GM23338 (cell line): ENCODE measurements at regions not wholly inside any gene's neighbourhood (a gene's known extent, or its start where the extent isn't known, plus 50 kb on each side); places are given as distances from the start of the nearest gene placed in this dataset.

ENCODE experiments used
- ATAC-seq: fragments of 200-7000 bp; cut with Tn5 transposase; 3 replicates; pipeline ENCODE4 v1.9.1; 2020
- DNase-seq: peaks from one replicate; pipeline ENCODE4 v3.0.0-alpha.2; 2015; ENCODE audit warnings: low spot score
- H2AFZ ChIP-seq: fragments of 200-600 bp; sonication (generic); 2 replicates; pipeline ENCODE4 v1.8.0; 2016; ENCODE audit warnings: antibody characterized with exemption, mild to moderate bottlenecking, moderate library complexity
- H3F3A ChIP-seq: fragments of 200-600 bp; sonication (generic); replicated peaks from 2 replicates; pipeline ENCODE4 v1.8.0; 2017; ENCODE audit warnings: antibody characterized with exemption, mixed run types, low read depth
- H3K27ac ChIP-seq: fragments of 200-600 bp; sonication (generic); 2 replicates; pipeline ENCODE4 v1.6.1; 2016; ENCODE audit warnings: low read depth
- H3K27me3 ChIP-seq: fragments of 200-600 bp; sonication (generic); 2 replicates; pipeline ENCODE4 v1.8.0; 2016; ENCODE audit warnings: mild to moderate bottlenecking, mixed run types, moderate library complexity; ENCODE audit not compliant: insufficient read depth
- H3K36me3 ChIP-seq: fragments of 200-600 bp; sonication (generic); 2 replicates; pipeline ENCODE4 v1.8.0; 2016; ENCODE audit warnings: mild to moderate bottlenecking; ENCODE audit not compliant: insufficient read depth
- H3K4me1 ChIP-seq: fragments of 200-600 bp; sonication (generic); 2 replicates; pipeline ENCODE4 v1.8.0; 2016; ENCODE audit warnings: mild to moderate bottlenecking, moderate library complexity; ENCODE audit not compliant: insufficient read depth
- H3K4me2 ChIP-seq: fragments of 200-600 bp; sonication (generic); 2 replicates; pipeline ENCODE4 v1.7.1; 2017; ENCODE audit warnings: mixed run types
- H3K4me3 ChIP-seq: fragments of 200-600 bp; sonication (generic); 2 replicates; pipeline ENCODE4 v1.6.1; 2016; ENCODE audit warnings: mixed run types
- H3K79me2 ChIP-seq: fragments of 200-600 bp; sonication (generic); replicated peaks from 2 replicates; pipeline ENCODE4 v1.8.0; 2017; ENCODE audit warnings: mild to moderate bottlenecking; ENCODE audit not compliant: insufficient read depth
- H3K9me2 ChIP-seq: fragments of 200-600 bp; sonication (generic); 2 replicates; pipeline ENCODE4 v1.8.0; 2017; ENCODE audit not compliant: insufficient read depth
- H4K20me1 ChIP-seq: fragments of 200-600 bp; sonication (generic); replicated peaks from 2 replicates; pipeline ENCODE4 v1.8.0; 2017; ENCODE audit warnings: mild to moderate bottlenecking; ENCODE audit not compliant: insufficient read depth
- H3K27ac Mint-ChIP-seq: 2 replicates; pipeline ENCODE4 v1.8.0; 2020; ENCODE audit warnings: inconsistent platforms, mild to moderate bottlenecking, moderate library complexity, mixed read lengths
- H3K27me3 Mint-ChIP-seq: 3 replicates; pipeline ENCODE4 v1.8.0; 2022; ENCODE audit warnings: low read depth, mild to moderate bottlenecking, moderate library complexity, mixed read lengths, inconsistent platforms; ENCODE audit not compliant: insufficient read depth, poor library complexity
- H3K36me3 Mint-ChIP-seq: 3 replicates; pipeline ENCODE4 v1.8.0; 2021; ENCODE audit warnings: low read depth, mild to moderate bottlenecking, inconsistent platforms, moderate library complexity, mixed read lengths
- H3K4me1 Mint-ChIP-seq: 3 replicates; pipeline ENCODE4 v1.8.0; 2020; ENCODE audit warnings: mild to moderate bottlenecking, inconsistent platforms, mixed read lengths
- H3K4me3 Mint-ChIP-seq: 3 replicates; pipeline ENCODE4 v1.8.0; 2021; ENCODE audit warnings: moderate library complexity, mild to moderate bottlenecking, inconsistent platforms, mixed read lengths
- H3K9me3 Mint-ChIP-seq: 3 replicates; pipeline ENCODE4 v1.8.0; 2020; ENCODE audit warnings: moderate library complexity, mild to moderate bottlenecking, inconsistent platforms, mixed read lengths
- CTCF ChIP-seq, 2 experiments: fragments of 200-600 bp in 1 of 2; sonication (generic) in 1 of 2; conservative IDR thresholded peaks; 2 replicates each; pipeline versions ENCODE4 v1.5.1 to v1.6.1; 2016 to 2017; ENCODE audit warnings: antibody characterized with exemption in 2 of 2, low read depth in 2 of 2, mild to moderate bottlenecking in 2 of 2, moderate library complexity in 1 of 2
- JUNB ChIP-seq: IDR thresholded peaks from one replicate; pipeline ENCODE4 v1.6.1; 2016; ENCODE audit warnings: antibody characterized with exemption; ENCODE audit not compliant: unreplicated experiment
- NANOG ChIP-seq: IDR thresholded peaks from 2 replicates; pipeline ENCODE4 v1.6.1; 2016; ENCODE audit warnings: antibody characterized with exemption, borderline replicate concordance
- POLR2AphosphoS5 ChIP-seq: IDR thresholded peaks from 2 replicates; pipeline ENCODE4 v1.6.1; 2016; ENCODE audit warnings: antibody characterized with exemption, low read depth
- REST ChIP-seq: IDR thresholded peaks from one replicate; pipeline ENCODE4 v1.6.1; 2018; ENCODE audit warnings: antibody characterized with exemption; ENCODE audit not compliant: unreplicated experiment
- STAT1 ChIP-seq: IDR thresholded peaks from one replicate; pipeline ENCODE4 v1.6.1; 2016; ENCODE audit warnings: antibody characterized with exemption; ENCODE audit not compliant: unreplicated experiment
- ZNF114 ChIP-seq: fragments of 250-450 bp; sonication (Bioruptor Pico); IDR thresholded peaks from 2 replicates; pipeline ENCODE4 v1.5.0; 2020; ENCODE audit warnings: mild to moderate bottlenecking, moderate library complexity
- ZNF462 ChIP-seq: fragments of 250-450 bp; sonication (Bioruptor Pico); IDR thresholded peaks from 2 replicates; pipeline ENCODE4 v1.5.0; 2020; ENCODE audit warnings: mild to moderate bottlenecking, moderate library complexity

DNA sequence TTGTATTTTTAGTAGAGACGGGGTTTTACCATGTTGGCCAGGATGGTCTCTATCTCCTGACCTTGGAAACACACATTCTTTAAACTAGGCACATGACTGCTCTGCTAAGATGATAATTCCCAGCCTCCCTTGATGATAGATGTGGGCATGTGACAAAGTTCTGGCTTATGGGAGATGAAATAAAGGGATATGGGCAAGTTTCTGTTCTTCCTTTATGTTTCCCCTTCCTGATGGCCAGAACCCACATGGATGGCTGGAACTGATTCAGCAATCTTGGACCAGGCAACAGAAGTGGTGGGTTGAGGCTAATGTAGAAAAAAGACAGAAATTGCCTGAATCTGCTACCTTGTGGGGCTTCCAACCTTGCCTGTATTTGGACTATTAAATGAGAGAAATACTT, 60.7 kb upstream of the NRP1 start (continued):
- TF ChIP-seq REST (no peak), JUNB (no peak)

DNA sequence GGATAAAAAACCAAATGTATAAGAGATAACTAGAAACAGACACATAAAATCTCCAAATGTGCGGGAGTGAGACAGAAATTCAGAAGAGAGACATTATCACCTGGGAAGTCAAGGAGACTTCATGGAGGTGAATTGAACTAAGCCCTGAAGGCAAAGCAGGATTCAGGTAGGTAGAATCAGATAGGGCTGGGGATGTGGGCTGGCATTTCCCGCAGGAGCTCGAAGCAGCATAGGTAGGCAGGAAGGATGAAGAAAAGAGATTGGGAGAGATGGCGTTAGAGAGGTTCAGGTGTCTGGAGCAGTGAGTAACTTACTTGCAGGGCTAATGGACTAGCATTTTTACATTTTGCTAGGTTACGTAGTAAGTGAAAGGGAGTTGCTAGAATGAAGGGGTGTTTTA, 58.2 kb upstream of the NRP1 start:
- Histone ChIP-seq H3K27me3 (no peaks in the 10 kb centered on the region), H3K9me2 (peaks cover 10% of the 10 kb centered on the region), H2AFZ (peak overlapping the region; percentile 16; the same call in 1 of the 2 replicates), H3F3A (no peaks in the 10 kb centered on the region), H3K36me3 (peaks cover 5% of the 10 kb centered on the region; the same call in 1 of the 2 replicates), H3K79me2 (no peaks in the 10 kb centered on the region), H3K27ac (no peak overlapping the region), H3K4me3 (no peak overlapping the region), H3K4me2 (no peak overlapping the region), H4K20me1 (no peaks in the 10 kb centered on the region), H3K4me1 (peaks cover 3% of the 10 kb centered on the region; the same call in 1 of the 2 replicates)
- H3K36me3 Mint-ChIP-seq: peaks cover 8% of the 10 kb centered on the region; the same call in 1 of the 3 replicates
- ATAC-seq (no peak; the same call in 2 of the 3 replicates), DNase-seq (no peak)
- no peaks in the 10 kb centered on the region; the same call in 2 of the 3 replicates for H3K4me1 Mint-ChIP-seq
- H3K9me3 Mint-ChIP-seq: peaks cover 8% of the 10 kb centered on the region
- no peak overlapping the region for H3K4me3 Mint-ChIP-seq
- no peaks in the 10 kb centered on the region for H3K27me3 Mint-ChIP-seq
- no peak overlapping the region for H3K27ac Mint-ChIP-seq
- TF ChIP-seq CTCF (conservative IDR thresholded peaks at IDR 0.05; ENCODE audit: low read depth in 2 of 2) (no peak), STAT1 (no peak), POLR2AphosphoS5 (no peak), JUNB (no peak), NANOG (no peak), ZNF114 (CRISPR knock-in tag) (no peak), REST (no peak), ZNF462 (CRISPR knock-in tag) (no peak)
